Trophoblast cell (in vitro differentiated cells and primary cell): ENCODE measurements at regions not wholly inside any gene's neighbourhood (a gene's known extent, or its start where the extent isn't known, plus 50 kb on each side); places are given as distances from the start of the nearest gene placed in this dataset.
A peak's percentile ranks its signal among the peaks of the same experiment; 100 is the strongest.

Experiments used
- DNase-seq, 2 donors: peaks; one replicate each; pipeline ENCODE4 v3.0.0-alpha.2; 2016
- H2AFZ ChIP-seq: 2 replicates; pipeline ENCODE4 v1.6.1; 2013; ENCODE audit warnings: low read length, moderate library complexity, mild to moderate bottlenecking; ENCODE audit not compliant: insufficient read depth, poor library complexity
- H2AK5ac ChIP-seq: 2 replicates; pipeline ENCODE4 v1.6.1; 2013; ENCODE audit warnings: mild to moderate bottlenecking, low read length
- H2BK120ac ChIP-seq: 2 replicates; pipeline ENCODE4 v1.6.1; 2013; ENCODE audit warnings: low read length, mild to moderate bottlenecking, moderate library complexity; ENCODE audit not compliant: insufficient read depth, poor library complexity
- H2BK12ac ChIP-seq: 2 replicates; pipeline ENCODE4 v1.6.1; 2013; ENCODE audit warnings: mild to moderate bottlenecking, low read length, moderate library complexity
- H2BK5ac ChIP-seq: 2 replicates; pipeline ENCODE4 v1.6.1; 2013; ENCODE audit warnings: low read length, low read depth, moderate library complexity, mild to moderate bottlenecking; ENCODE audit not compliant: poor library complexity
- H3K14ac ChIP-seq: 2 replicates; pipeline ENCODE4 v1.6.1; 2013; ENCODE audit warnings: mild to moderate bottlenecking, low read length
- H3K18ac ChIP-seq: 2 replicates; pipeline ENCODE4 v1.6.1; 2013; ENCODE audit warnings: mild to moderate bottlenecking, low read length
- H3K23ac ChIP-seq: 2 replicates; pipeline ENCODE4 v1.6.1; 2013; ENCODE audit warnings: low read length
- H3K27ac ChIP-seq: 2 replicates; pipeline ENCODE4 v1.5.1; 2013; ENCODE audit warnings: low read depth, mild to moderate bottlenecking, inconsistent platforms, low read length, moderate library complexity
- H3K27me3 ChIP-seq: 2 replicates; pipeline ENCODE4 v1.6.1; 2013; ENCODE audit warnings: inconsistent platforms, mild to moderate bottlenecking, low read length, moderate library complexity; ENCODE audit not compliant: insufficient read depth
- H3K36me3 ChIP-seq, 2 experiments: 1 replicate in 1 of 2; 2 replicates in 1 of 2; pipeline ENCODE4 v1.6.1; 2013; ENCODE audit warnings: low read length in 2 of 2, mild to moderate bottlenecking in 2 of 2, moderate library complexity in 1 of 2; ENCODE audit not compliant: insufficient read depth in 2 of 2, control insufficient read depth in 1 of 2
- H3K4ac ChIP-seq: 2 replicates; pipeline ENCODE4 v1.6.1; 2013; ENCODE audit warnings: low read depth, mild to moderate bottlenecking, low read length, moderate library complexity
- H3K4me1 ChIP-seq, 2 experiments: 1 replicate in 1 of 2; 2 replicates in 1 of 2; pipeline ENCODE4 v1.6.1; 2013; ENCODE audit warnings: low read length in 2 of 2, mild to moderate bottlenecking in 2 of 2, moderate library complexity in 1 of 2; ENCODE audit not compliant: insufficient read depth in 2 of 2, control insufficient read depth in 1 of 2
- H3K4me2 ChIP-seq: 2 replicates; pipeline ENCODE4 v1.6.1; 2013; ENCODE audit warnings: inconsistent platforms, mild to moderate bottlenecking, low read length, moderate library complexity
- H3K4me3 ChIP-seq: 2 replicates; pipeline ENCODE4 v1.5.1; 2013; ENCODE audit warnings: mild to moderate bottlenecking, low read depth, low read length, inconsistent platforms
- H3K79me1 ChIP-seq: one replicate; pipeline ENCODE4 v1.6.1; 2013; ENCODE audit warnings: low read length
- H3K79me2 ChIP-seq: 2 replicates; pipeline ENCODE4 v1.6.1; 2013; ENCODE audit warnings: low read length, mild to moderate bottlenecking; ENCODE audit not compliant: control insufficient read depth, insufficient read depth, poor library complexity
- H3K9ac ChIP-seq: 2 replicates; pipeline ENCODE4 v1.6.1; 2013; ENCODE audit warnings: mild to moderate bottlenecking, low read length
- H3K9me3 ChIP-seq: 2 replicates; pipeline ENCODE4 v1.6.1; 2013; ENCODE audit warnings: low read depth, mild to moderate bottlenecking, control low read depth, inconsistent platforms, low read length; ENCODE audit not compliant: insufficient read depth
- H4K12ac ChIP-seq: 2 replicates; pipeline ENCODE4 v1.6.1; 2013; ENCODE audit warnings: low read depth, mild to moderate bottlenecking, low read length, moderate library complexity
- H4K8ac ChIP-seq: 2 replicates; pipeline ENCODE4 v1.6.1; 2013; ENCODE audit warnings: low read depth, mild to moderate bottlenecking, low read length, moderate library complexity
- H4K91ac ChIP-seq: one replicate; pipeline ENCODE4 v1.6.1; 2013; ENCODE audit warnings: low read depth, mild to moderate bottlenecking, low read length, moderate library complexity
- WGBS: extraction: QIAGEN DNeasy Blood & Tissue Kit; methylation state at CpG from one replicate; pipeline ENCODE4 v1.1.7; 2013; ENCODE audit warnings: missing lambda C conversion rate; ENCODE audit not compliant: insufficient read length, insufficient coverage; ENCODE audit errors: extremely low coverage; 5-methylcytosine and 5-hydroxymethylcytosine counted together

GRCh38 chr2:160694631-160695030, 201.0 kb upstream of the RBMS1 start:
- no peaks in the 10 kb centered on the region for H3K36me3 ChIP-seq
- H3K27me3 ChIP-seq = no peaks in the 10 kb centered on the region
- H2AFZ ChIP-seq = no peak overlapping the region
- H2AK5ac ChIP-seq = no peak overlapping the region
- H2BK5ac ChIP-seq = no peak overlapping the region
- no peak overlapping the region for H4K8ac ChIP-seq
- H3K4ac ChIP-seq = no peak overlapping the region
- no peak overlapping the region for H3K23ac ChIP-seq
- no peaks in the 10 kb centered on the region for H3K79me2 ChIP-seq
- peaks cover 2 to 4% of the 10 kb centered on the region in 2 experiments for H3K4me1 ChIP-seq
- peak overlapping the region; percentile 63 for H2BK12ac ChIP-seq
- H2BK120ac ChIP-seq = peak overlapping the region; percentile 10
- H3K14ac ChIP-seq = no peak overlapping the region
- no peak overlapping the region for H4K12ac ChIP-seq
- no peaks in the 10 kb centered on the region for H3K79me1 ChIP-seq
- H4K91ac ChIP-seq = no peak overlapping the region
- no peak for DNase-seq
- no peak overlapping the region for H3K27ac ChIP-seq
- no CpG with 5 or more reads among the region's 2 CpGs for whole genome bisulfite sequencing
- no peak overlapping the region for H3K9ac ChIP-seq
- no peak overlapping the region for H3K4me3 ChIP-seq
- no peak overlapping the region for H3K18ac ChIP-seq
- no peaks in the 10 kb centered on the region for H3K9me3 ChIP-seq
- H3K4me2 ChIP-seq = no peak overlapping the region

DNA sequence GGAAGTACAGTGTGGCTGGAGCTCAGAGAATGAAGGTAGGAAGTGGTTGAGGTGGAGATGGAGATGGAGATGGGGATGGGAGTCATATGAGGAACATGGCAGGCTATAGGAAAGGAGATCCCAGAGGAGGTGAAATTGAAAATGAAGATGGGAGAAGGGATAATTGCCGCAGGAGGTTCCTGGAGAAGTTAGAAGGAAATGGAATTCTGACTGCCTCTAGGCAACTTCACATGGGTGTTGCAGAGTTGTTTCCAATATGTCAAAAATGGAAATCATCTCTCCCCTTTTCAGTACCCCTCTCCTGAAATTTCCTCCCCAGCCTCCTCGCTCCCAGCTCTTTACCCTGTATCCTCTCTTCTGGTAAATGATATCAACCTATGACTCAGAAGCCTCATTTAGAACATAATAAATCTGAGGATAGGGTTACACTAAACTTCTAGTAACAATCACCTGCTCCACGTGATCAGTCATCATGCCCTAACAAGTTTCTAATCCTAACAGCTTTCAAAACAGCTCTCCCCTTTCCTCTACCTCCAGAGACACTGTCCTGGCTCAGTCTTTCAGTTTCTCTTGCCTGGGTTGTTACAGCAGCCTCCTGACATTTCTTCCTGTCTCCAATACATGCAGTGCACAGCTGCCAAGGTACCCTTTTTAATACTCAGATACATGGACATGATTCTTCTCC, 201.9 kb upstream of the RBMS1 start:
- H3K27ac ChIP-seq = no peak overlapping the region

GRCh38 chr2:160696087-160696452, 202.5 kb upstream of the RBMS1 start:
- Histone ChIP-seq H2AFZ (no peak overlapping the region), H3K4me3 (no peak overlapping the region), H3K27ac (no peak overlapping the region), H3K9ac (no peak overlapping the region), H3K79me2 (no peaks in the 10 kb centered on the region), H3K23ac (no peak overlapping the region), H3K18ac (no peak overlapping the region), H4K8ac (no peak overlapping the region), H3K4me2 (no peak overlapping the region), H3K4ac (no peak overlapping the region), H3K79me1 (no peaks in the 10 kb centered on the region), H2BK12ac (no peak overlapping the region), H2BK5ac (no peak overlapping the region), H3K14ac (no peak overlapping the region), H4K91ac (no peak overlapping the region), H3K36me3 (no peaks in the 10 kb centered on the region), H3K4me1 (peaks cover 2 to 4% of the 10 kb centered on the region in 2 experiments), H4K12ac (no peak overlapping the region), H2AK5ac (no peak overlapping the region), H3K9me3 (no peaks in the 10 kb centered on the region), H2BK120ac (no peak overlapping the region), H3K27me3 (no peaks in the 10 kb centered on the region)
- no CpG with 5 or more reads among the region's 2 CpGs for WGBS
- DNase-seq = peak in 1 of 2 donors; percentile 39

More for the DNA sequence above, 201.9 kb upstream of the RBMS1 start:
- Histone ChIP-seq H3K14ac (no peak overlapping the region), H2BK120ac (no peak overlapping the region), H3K18ac (no peak overlapping the region), H2BK5ac (no peak overlapping the region), H3K23ac (no peak overlapping the region), H3K4me3 (no peak overlapping the region), H4K8ac (no peak overlapping the region), H2BK12ac (no peak overlapping the region), H3K9ac (no peak overlapping the region), H3K79me1 (no peaks in the 10 kb centered on the region), H3K9me3 (no peaks in the 10 kb centered on the region), H3K27me3 (no peaks in the 10 kb centered on the region), H3K79me2 (no peaks in the 10 kb centered on the region), H3K36me3 (no peaks in the 10 kb centered on the region), H4K12ac (no peak overlapping the region), H4K91ac (no peak overlapping the region), H2AFZ (no peak overlapping the region), H2AK5ac (no peak overlapping the region), H3K4me2 (no peak overlapping the region), H3K4me1 (peaks cover 2 to 4% of the 10 kb centered on the region in 2 experiments), H3K4ac (no peak overlapping the region)
- DNase-seq = peak in 1 of 2 donors; percentile 20
- no CpG with 5 or more reads among the region's 3 CpGs for WGBS

DNA sequence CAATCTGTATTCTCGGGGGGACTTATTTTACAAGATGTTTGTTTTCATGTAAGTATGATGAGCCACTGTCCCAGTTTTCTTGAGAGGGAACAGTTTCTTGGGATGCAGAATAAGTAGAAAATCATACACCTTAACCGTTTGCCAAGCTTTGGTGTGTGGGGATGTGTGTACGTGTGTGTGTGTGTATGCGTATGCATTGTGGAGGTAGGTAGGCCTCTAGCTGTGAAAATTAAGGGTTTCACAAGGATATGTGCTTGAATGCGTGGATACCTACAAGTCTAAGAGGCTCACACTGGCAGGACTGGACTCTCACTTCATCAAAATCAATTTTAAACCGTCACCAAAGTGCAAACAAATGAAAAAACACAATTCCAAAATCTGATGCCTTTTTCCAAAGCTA, 204.2 kb upstream of the RBMS1 start:
- Histone ChIP-seq H3K79me2 (no peaks in the 10 kb centered on the region), H3K23ac (no peak overlapping the region), H3K4me3 (no peak overlapping the region), H4K8ac (no peak overlapping the region), H3K14ac (no peak overlapping the region), H3K9me3 (no peaks in the 10 kb centered on the region), H3K79me1 (no peaks in the 10 kb centered on the region), H3K4ac (no peak overlapping the region), H2BK120ac (no peak overlapping the region), H2BK5ac (no peak overlapping the region), H2BK12ac (no peak overlapping the region), H4K91ac (no peak overlapping the region), H3K4me1 (peaks cover 2 to 4% of the 10 kb centered on the region in 2 experiments), H3K27me3 (no peaks in the 10 kb centered on the region), H3K18ac (no peak overlapping the region), H3K4me2 (no peak overlapping the region), H3K27ac (no peak overlapping the region), H3K9ac (no peak overlapping the region), H2AK5ac (no peak overlapping the region), H4K12ac (no peak overlapping the region), H2AFZ (no peak overlapping the region), H3K36me3 (no peaks in the 10 kb centered on the region)
- no CpG with 5 or more reads among the region's 6 CpGs for WGBS
- DNase-seq = no peak
